GM21381 (cell line): ENCODE measurements at regions not wholly inside any gene's neighbourhood (a gene's known extent, or its start where the extent isn't known, plus 50 kb on each side); places are given as distances from the start of the nearest gene placed in this dataset.
"Not testable (repeated sequence)": the region's sequence is repeated elsewhere in the genome, so short reads cannot be mapped to it uniquely, and the experiment has no call there.

Source experiments
- ATAC-seq: cut with Tn5 transposase; IDR thresholded peaks from one replicate; pipeline ENCODE4 v1.9.1; 2021; ENCODE audit warnings: mild to moderate bottlenecking, moderate library complexity; ENCODE audit not compliant: unreplicated experiment

DNA sequence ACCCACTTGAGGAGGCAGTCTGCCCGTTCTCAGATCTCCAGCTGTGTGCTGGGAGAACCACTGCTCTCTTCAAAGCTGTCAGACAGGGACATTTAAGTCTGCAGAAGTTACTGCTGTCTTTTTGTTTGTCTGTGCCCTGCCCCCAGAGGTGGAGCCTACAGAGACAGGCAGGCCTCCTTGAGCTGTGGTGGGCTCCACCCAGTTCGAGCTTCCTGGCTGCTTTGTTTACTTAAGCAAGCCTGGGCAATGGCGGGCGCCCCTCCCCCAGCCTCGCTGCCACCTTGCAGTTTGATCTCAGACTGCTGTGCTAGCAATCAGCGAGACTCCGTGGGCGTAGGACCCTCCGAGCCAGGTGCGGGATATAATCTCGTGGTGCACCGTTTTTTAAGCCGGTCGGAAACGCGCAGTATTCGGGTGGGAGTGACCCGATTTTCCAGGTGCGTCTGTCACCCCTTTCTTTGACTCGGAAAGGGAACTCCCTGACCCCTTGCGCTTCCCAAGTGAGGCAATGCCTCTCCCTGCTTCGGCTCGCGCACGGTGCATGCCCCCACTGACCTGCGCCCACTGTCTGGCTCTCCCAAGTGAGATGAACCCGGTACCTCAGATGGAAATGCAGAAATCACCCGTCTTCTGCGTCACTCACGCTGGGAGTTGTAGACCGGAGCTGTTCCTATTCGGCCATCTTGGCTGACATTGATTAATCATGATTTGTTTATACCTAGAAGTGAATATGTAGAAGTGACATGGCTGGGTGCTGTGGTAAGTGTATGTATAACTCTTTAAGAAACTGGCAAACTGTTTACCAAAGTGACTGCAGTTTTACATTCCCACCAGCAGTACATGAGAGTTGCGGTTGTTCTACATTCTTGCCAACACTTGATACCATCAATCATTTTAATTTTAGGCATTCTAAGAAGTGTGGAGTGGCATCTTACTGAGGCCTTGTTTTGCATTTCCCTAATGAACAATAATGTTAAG is 465.9 kb upstream of the MAP3K7 start:
- ATAC-seq: not testable (repeated sequence)

DNA sequence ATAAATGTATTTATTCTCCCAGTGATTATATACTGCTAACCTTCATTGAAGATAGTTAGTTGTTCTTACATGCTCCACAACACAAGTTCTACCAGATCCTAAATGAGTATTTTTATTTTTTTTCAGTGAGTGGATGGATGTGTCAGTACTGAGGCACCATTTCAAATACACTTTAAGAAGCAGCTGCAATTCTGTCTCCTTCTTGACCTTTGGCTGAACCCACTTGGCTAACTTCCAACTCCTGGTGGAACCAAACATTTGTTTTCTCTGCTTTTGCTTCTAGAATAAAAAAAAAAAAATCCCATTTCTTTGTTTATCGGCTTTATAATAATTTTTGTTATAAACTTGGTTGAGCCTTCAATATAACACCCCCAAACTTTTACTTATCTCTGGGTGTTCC is 458.3 kb upstream of the MAP3K7 start:
- ATAC-seq: no peak

DNA sequence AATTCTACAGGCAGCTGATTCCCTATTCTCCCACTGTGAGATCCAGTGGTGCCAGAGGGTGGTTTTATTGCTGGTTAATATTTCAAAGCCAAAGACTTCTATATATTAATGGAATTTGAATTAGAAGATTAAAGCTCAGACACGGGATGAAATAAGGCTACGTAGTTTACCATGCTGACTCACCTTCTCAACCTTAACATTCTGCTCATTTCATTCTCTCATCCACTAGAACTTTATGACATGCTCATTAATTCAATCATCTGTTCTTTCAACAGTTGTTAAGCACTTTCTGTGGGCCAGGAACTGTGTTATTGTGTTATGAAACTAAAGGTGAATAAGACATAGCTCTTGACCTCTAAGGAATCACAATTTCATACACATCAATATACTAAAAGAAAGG is 456.9 kb upstream of the MAP3K7 start:
- ATAC-seq: no peak

DNA sequence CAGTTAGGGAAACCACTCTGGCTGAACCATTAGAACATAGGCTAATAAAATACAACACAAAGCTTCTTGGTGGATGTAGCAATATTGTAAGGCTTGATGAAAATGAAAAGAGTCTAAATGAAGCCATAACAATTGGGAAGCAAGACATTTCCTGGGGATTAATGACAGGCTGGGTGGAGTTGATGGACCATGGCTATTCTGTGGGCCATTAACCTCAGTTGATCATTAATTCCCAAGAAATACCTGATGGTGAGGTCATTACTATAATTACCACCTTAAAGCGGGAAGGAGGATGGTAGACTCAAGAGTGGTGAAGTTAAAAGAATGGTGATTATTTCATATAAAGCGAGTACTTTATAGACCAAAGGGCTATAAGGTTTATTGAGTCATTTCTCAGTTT is 455.8 kb upstream of the MAP3K7 start:
- no peak for ATAC-seq

DNA sequence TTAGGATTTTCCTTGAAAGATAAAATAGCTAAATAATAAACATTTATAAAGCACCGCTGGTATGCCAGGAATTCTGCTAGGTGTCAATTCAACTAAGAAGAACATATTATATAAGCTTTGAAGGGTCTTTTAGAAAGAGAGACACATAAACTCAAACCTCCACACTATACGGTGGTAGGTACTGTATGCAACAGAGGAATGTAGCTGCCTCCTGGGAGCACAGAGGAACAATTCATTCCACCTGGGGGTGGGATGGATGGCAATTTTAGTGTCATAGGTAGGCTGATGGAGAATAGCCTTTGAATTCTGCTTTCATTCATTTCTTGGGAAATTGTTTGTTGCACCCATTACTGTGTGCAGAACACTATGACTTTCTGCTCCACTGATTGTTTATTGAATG is 447.1 kb upstream of the MAP3K7 start:
- ATAC-seq: no peak

DNA sequence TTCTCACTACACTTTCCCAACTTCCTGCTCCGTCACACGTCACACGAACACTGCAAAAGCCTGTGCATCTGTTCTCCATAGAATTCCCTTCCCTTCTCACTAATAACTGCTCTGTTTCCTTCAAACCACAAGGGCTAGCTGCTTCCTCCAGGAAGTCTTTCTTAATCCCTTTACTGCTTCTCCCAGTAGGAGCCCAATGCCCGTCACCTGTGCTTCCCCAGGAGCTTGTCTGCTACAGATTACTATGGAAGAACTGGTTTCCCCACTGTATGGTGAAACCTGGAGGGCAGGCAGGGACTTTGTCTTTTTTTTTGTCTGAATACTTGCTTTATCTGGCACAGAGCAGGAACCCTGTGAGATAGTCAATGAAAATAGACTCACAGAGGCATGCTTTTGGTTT is 444.7 kb upstream of the MAP3K7 start:
- no peak for ATAC-seq

DNA sequence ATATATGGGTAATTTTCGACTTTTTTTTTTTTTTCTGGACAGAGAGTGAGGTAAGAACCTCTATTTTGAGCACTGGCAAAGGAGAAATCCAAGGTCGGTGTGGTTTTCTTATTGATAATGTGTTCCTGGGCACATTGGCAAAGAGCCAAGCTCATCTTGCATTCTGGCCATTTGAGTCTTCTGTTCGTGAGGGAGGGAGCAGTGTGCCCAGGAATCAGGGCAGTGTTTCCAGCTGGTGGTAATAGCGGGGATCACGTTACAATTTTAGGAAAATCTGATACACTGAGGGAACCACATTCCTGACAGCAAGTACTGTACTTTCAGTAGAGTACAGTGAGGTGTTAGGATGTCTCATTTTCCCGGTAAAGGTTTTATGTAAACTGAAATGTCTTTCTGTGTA is 442.3 kb upstream of the MAP3K7 start:
- ATAC-seq: no peak

DNA sequence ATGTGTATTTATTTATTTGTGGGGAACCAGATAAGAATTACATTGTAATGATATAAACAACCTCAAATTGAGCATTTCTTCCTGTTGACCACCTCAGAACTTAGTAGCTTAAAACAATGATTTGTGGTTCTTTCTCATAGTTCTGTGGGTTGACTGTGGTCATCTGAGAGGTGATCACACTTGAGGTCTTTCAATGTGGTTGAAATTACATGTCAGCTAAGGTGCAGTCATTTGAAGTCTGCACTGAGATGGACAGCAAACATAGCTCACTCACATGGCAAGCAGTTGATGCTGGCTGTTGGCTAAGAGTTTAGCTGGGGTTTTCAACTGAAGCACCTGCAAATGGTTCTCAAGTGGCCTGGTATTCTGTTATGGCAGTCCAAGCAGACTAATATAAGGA is 436.7 kb upstream of the MAP3K7 start:
- no peak for ATAC-seq

DNA sequence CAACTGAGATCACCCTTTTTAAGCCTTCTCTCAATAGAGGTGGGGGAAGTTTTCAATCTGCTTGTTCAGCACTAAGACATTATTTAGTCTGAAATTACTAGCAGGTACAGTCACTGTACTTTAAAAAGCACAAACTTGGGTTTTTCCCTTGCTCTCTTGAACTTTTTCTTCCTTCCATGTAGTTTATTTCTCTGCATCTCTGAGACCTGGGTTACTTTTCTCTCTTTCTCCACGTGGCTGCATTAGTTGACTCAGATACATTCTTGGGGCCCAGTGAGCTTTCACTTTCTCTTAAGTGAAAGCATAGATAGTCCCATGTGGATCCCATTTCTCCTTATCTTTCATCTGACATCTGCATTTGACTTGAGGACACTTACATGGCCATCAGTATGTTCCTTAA is 433.9 kb upstream of the MAP3K7 start:
- ATAC-seq: no peak

DNA sequence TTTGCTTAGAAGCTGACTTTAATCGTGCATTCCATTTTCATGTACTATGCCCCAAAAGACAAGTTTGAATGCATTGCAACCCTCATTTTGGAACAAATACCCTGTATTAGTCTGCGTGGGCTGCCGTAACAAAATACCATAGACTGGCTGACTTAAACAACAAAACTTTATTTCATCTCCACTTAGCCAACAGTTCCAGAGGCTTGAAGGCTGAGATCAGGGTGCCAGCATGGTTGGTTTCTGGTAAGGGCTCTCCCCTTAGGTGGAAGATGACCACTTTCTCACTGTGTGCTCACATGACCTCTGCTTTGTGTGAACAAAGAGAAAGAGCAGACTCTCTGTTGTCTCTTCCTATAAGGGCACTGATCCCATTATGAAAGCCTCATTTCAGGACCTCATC is 431.7 kb upstream of the MAP3K7 start:
- ATAC-seq: no peak

DNA sequence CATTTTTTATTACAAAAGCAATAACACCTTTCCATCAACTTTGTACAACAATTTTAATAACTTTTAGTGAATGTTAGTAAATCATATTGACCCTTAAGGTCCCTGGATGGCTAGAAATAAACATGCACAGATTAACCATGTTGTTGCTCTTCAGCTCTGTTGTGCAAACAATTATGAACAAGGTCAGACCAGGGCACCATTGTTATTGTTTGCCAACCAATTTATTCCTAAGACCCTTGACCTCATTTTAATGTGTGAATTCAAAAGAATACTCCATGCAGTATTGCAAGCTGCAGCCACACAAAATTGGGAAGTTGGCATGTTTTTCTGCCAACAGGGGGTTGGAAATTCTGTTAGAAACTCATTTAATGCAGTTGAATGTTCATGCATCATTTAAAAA is 426.6 kb upstream of the MAP3K7 start:
- no peak for ATAC-seq

DNA sequence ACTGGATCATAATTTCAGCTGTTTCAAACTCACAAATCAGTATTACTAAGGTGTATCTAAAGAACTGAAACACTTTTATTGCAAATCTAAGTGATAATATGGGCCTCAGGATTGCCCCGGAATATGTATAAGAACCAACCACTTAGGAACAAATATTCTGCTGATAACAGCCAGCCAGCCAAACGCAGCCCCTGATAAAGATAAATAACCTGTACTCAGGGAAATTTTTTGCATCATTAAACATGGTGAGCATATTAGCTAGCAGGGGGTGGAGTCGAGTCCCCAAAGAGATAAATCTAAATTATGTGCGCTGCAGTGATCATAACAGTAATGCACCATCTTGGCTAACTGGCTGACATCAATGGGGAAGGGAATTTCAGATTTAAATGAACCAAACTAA is 410.2 kb upstream of the MAP3K7 start:
- ATAC-seq: no peak

DNA sequence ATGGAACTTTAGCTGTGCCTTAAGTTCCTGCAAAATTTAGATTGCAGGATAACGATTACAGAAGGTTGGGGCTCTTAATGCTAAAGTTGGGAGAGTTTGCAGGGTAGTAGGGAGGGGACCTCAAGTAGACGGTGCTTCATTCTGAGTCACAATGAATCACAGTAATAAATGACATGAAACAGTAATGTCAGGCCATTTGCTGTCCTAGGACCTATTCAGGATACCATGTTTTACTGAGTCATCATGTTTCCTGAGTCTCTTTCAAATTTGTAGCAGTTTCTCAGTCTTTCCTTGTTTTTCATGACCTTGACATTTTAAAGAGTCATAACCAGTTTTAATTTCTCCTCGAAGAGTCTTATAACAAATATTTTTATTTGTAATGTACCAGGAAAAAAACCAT is 406.9 kb upstream of the MAP3K7 start:
- no peak for ATAC-seq

DNA sequence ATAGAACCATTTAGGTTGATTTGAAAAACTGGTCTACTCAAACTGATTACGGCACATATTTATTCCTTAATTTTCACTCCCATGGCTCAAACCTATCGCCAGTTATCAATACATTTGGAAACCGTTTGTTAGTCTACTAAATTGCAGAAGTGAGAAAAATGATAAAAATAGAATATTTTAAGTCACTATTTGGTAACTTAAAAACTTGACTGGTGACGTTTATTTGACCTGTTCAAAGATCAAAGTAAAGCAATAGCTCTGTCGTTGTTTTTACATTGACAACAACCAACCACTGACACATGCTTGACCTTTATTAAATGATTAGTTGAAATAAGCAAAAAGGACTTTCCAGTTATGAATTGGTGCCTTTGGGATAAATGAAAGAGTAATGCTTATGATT is 402.9 kb upstream of the MAP3K7 start:
- no peak for ATAC-seq

DNA sequence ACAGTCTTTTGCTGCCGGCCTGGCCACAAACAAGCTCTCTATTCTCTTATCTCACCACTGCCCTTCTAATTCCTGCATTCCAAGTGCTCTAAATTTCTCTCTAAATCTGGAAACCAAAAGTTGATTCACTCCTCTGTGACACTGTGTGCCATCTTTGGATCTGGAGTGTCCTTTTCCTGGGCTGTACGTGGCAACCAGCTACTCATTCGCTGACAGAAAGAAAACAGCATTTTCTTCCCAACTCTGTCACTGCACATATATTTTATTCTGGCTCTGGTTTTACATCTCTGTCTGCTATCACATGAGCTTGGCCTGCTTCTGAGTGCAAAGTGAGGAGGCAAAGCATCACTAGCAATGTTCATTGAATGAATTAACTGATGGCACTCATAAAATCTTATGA is 397.2 kb upstream of the MAP3K7 start:
- no peak for ATAC-seq

DNA sequence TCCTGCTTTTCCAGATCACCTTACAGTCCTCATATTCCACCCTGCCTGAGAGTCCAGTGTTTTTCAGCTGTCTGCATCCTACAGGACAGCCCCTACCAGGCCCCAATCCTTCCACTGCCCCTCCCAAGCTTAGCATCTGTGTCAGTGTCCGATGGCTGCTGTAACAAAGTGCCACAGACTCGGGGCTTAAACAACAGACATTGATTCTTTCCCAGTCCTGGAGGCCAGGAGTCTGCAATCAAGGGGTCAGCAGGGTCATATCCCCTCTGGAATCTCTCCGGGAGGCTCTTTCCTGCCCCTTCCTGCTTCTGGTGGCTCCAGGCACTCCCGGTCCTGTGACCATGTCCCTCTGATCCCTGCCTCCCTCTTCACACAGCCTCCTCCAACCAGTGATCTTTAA is 396.6 kb upstream of the MAP3K7 start:
- no peak for ATAC-seq

DNA sequence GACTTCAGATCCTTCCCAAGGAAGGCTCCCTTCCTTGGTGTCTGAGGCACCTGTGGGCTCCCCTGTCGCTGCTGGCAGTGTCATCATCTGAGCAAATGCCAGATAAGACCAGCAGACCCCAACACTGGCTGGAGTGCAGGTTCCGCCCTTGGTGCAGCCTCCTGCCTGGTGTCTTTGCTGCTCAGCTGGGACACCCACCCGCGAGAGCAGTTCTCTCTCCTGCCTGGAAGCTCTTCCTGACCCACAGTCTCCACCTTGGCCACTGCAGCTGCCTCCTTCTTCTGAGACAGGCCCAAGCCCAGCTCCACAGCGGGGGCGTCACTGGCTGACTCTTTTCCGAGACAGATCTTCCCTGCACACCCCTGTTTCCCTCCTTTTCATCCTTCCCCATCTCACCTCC is 395.7 kb upstream of the MAP3K7 start:
- ATAC-seq: no peak

DNA sequence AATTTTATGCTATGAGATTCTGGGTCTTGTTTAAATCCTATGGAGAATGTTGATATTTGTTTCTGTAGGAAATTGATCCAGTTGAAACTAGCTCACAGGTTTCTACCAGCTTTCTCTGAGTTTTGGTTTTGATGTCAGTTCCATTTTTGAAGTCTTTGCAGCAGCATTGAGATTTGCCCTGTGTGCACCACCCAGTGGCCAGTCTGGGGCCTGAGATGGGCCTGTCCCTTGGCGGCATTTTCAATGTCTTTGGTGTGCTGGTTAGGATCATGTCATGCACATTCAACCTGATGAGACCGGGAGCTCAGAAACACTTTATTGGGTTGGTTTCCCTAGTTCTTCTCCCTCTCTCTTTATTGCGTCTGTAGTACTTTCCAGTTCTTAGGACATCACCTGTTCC is 395.2 kb upstream of the MAP3K7 start:
- ATAC-seq: no peak

DNA sequence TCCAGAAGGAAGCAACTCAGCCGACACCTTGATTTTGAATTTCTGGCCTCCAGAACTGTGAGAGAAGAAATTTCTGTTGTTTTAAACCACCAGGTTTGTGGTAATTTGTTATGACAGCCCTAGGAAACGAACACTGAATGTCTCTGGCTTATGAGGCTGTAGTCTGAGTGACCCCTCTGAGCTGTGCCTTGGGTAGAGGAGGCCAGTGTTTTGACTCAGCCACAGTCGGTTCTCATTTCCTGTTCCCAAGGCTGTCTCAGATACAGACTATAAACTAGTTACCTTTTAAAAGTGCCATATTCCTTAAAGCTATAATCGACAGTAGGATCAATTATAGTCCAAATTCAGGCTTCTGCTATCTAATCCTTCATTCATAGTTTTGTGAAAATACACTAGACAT is 391.2 kb upstream of the MAP3K7 start:
- ATAC-seq: no peak

DNA sequence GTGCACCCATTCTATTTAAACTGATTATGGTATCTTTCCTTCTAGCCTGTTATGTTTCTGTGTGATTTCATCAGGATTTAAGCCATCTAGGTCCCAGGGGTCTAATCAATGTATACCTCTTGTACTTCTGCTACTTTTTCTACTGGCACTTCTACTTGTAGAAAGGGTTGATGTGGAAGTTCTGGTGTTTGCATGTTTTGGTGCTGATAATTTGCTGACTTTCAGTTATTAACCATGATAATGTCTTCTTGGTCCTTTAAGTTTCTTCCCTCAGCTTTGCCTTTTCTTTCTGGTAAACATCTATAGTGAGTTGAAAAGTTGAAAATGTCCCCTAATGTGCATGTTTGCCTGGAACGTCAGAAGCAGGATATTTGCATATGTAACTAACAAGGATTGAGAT is 390.6 kb upstream of the MAP3K7 start:
- ATAC-seq: no peak

DNA sequence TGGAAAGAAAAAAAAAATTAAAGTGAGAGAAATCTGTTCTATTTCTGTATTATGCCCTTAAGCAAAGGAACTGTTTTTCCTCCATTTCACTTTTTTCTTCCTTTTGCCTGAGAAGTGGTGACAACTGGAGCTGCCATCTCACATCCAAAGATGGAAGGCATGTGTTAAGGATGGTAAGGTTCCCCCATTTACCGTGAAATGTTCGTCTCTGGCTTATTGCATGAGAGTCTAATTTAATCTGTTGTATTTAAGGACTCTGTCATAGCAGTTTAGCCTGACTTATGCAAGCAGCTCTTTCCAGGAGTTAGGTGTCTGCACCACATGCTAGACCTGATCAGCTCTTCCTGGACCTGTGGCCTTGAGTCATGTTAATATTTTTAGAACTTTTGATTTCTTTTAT is 389.5 kb upstream of the MAP3K7 start:
- no peak for ATAC-seq

DNA sequence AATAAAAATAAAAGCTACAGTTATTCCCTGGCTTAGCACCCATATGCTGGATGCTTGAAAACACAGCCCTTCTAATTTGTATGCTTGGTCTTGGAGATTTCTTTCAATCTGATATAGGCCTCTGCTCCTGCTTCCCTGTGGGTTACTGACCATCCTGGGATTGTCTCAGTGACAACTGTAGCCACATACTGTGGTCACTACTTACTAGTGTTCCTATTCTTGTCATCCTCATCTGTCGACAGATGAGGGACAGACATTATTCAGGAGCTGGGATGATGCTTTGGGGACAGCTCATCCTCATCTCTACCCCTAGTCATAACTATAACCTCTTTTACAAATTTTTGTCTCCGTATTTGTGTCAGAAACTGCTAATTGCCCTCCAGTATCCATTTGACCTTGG is 388.9 kb upstream of the MAP3K7 start:
- ATAC-seq: no peak

DNA sequence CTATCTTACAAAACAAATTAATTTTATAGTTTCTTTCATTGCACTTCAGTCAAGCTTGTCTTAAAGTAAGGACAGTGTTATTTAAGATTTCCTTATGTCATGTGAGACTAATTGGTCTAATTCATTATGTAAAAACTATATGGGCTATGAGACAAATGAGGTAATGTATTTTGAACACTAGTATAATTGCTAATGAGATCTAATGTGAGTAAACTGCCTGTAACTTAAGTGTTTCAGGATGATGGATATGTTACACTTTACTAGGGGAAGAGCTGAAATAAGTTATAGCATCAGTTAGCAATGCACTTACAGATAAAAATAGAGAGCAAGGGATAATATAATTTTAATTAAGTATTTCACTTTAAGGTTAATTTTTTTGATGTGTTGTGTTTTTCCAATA is 386.3 kb upstream of the MAP3K7 start:
- no peak for ATAC-seq
